WERI-Rb-1 (cell line): ENCODE measurements at regions not wholly inside any gene's neighbourhood (a gene's known extent, or its start where the extent isn't known, plus 50 kb on each side); places are given as distances from the start of the nearest gene placed in this dataset.
"Not testable (repeated sequence)": the region's sequence is repeated elsewhere in the genome, so short reads cannot be mapped to it uniquely, and the experiment has no call there.

ENCODE experiments used
- DNase-seq: peaks from one replicate; pipeline ENCODE4 v3.0.0-alpha.2; 2020
- H3K27ac ChIP-seq: fragments of 250-450 bp; sonication (Bioruptor Pico); 2 replicates; pipeline ENCODE4 v1.5.1; 2020; ENCODE audit warnings: mild to moderate bottlenecking, moderate library complexity
- H3K27me3 ChIP-seq: fragments of 250-450 bp; sonication (Bioruptor Pico); 2 replicates; pipeline ENCODE4 v1.5.1; 2021; ENCODE audit warnings: mild to moderate bottlenecking, low read depth, moderate library complexity; ENCODE audit not compliant: insufficient read depth, severe bottlenecking
- H3K36me3 ChIP-seq: fragments of 250-450 bp; sonication (Bioruptor Pico); 2 replicates; pipeline ENCODE4 v1.5.1; 2020; ENCODE audit warnings: mild to moderate bottlenecking, moderate library complexity
- H3K4me3 ChIP-seq: 2 replicates; pipeline ENCODE4 v1.5.1; 2011; ENCODE audit warnings: low read depth, mild to moderate bottlenecking, control low read depth, low read length
- H3K9me3 ChIP-seq: fragments of 250-450 bp; sonication (Bioruptor Pico); 2 replicates; pipeline ENCODE4 v1.5.1; 2021; ENCODE audit warnings: mild to moderate bottlenecking, moderate library complexity; ENCODE audit not compliant: severe bottlenecking

DNA sequence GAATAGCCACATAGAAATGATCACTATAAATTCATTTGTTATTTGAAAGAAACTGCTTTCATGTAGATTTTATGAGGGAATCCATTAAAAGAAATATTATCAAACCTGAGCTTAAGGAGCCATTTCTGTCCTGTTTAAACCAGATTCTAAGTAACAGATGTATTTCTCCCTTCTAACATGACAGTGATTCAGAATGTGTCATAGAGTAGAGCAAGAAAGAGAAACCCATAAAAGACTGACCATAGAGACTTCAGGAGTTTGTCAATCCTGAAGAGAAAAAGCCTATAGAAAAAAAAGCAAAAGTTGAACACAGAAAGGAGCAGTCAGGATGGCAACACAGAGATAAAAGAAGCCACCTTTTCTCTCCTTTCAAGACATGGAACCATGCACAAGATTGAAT, 390.6 kb downstream of the PRIM2 start:
- not testable (repeated sequence) for H3K4me3 ChIP-seq, DNase-seq, H3K36me3 ChIP-seq, H3K27me3 ChIP-seq, H3K9me3 ChIP-seq, H3K27ac ChIP-seq

DNA sequence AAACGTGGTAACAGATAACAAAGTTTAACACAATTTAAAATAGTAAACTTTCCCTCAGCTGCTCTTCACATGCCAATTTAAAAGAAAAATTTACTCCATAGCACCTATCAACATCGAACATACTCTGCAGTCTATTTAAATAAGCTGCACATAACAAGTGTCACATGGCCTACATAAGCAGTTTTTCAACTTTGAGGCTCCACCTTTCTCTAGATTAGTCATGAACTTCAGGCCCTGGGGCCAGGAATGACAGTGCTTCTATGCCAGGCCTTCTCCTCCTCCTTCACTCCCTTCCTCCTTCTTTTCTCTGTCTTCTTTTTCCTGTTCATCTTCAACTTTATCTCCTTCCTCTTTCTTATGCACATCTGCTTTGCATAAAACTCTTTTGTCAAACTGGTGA, 405.1 kb downstream of the PRIM2 start:
- DNase-seq, H3K4me3 ChIP-seq, H3K9me3 ChIP-seq, H3K36me3 ChIP-seq, H3K27ac ChIP-seq: not testable (repeated sequence)
- peaks cover 11% of the 10 kb centered on the region for H3K27me3 ChIP-seq

DNA sequence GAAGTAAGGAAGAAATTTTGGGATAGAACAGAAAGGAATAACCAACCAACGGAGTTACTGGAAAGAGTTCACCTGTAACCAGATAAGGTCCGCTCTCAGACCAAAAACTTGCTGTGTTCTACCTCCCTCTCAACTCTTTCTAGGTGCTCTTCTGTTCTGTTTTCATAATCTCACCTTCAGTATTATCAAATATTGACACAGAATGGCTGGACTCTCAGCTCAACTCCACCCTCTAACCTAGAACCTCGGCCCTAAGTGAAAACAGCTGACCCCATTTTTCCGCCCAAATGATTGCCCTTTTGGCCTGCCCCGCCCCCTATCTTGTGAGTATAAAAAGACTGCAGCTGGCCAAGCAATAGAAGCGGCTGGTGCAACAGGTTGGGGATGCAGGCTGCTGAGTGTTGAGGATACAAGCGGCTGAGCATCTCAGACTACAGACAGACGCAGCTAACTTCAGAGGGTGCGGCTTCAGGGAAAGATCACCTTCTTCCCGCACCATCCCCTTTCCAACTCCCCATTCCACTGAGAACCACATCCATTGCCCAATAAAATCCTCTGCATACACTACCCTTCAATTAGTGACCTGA, 406.5 kb downstream of the PRIM2 start:
- H3K27ac ChIP-seq, H3K4me3 ChIP-seq, DNase-seq, H3K9me3 ChIP-seq, H3K36me3 ChIP-seq: not testable (repeated sequence)
- H3K27me3 ChIP-seq: peaks cover 15% of the 10 kb centered on the region

DNA sequence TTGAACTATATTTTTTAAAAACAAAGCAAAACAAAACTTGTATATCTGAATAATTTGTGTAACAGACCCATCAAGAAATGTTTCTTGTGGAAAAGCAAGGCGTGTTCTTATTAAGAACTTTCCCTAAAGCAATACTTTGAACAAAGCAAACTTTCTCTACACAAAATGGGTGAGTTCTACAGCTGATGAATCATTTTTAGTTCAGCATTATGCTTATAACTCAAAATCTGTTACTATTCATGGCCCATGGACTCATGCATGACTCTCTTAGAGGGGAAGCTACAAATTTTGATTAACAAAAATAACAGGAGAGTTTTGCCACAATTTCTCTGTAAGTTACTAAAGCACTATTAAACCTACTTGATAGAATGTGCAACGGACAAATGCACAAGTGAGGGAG, 412.0 kb downstream of the PRIM2 start:
- not testable (repeated sequence) for H3K9me3 ChIP-seq

DNA sequence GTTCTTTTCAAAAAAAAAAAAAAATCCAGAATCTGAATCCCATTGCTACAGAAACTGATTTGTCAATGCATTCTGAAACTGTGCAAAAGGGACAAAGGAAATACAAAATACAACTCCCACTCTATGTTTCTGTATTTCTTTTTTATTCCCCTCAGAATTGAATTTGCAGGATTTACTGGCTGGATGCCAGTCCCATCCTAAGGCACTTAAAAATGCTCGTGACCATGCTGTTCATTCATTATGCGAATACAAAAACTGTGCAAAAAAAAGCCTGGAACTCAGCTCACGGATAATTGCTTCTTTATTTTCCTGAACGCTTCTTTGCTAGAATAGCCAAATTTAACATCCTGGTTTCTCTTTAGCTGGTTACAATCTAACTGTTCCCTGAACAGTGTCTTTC, 413.3 kb downstream of the PRIM2 start:
- not testable (repeated sequence) for H3K36me3 ChIP-seq, H3K9me3 ChIP-seq, H3K4me3 ChIP-seq, H3K27ac ChIP-seq, DNase-seq
- peaks cover 44% of the 10 kb centered on the region for H3K27me3 ChIP-seq

More for the DNA sequence above, 412.0 kb downstream of the PRIM2 start:
- H3K4me3 ChIP-seq, DNase-seq, H3K27ac ChIP-seq, H3K36me3 ChIP-seq: not testable (repeated sequence)
- H3K27me3 ChIP-seq: peaks cover 44% of the 10 kb centered on the region

DNA sequence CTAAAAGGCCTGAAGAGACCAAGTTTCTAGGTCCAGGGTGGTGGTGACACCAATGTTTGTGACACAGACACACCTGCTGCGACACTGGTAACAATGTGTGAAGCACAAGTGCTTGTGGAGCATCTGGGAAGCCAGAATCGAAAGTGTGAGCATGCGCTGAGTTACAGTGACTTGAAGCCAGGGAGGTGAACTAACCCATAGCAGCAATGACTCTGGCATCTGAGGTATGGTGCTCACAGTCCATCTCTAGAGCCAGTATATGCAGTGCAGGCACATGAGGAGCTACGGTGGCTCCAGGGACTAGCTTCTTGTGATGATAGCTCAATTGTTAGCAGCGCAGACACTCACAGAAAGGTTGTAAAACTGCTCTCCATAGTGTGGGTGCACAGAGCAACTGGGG, 430.3 kb downstream of the PRIM2 start:
- DNase-seq, H3K9me3 ChIP-seq, H3K27ac ChIP-seq, H3K36me3 ChIP-seq, H3K4me3 ChIP-seq: not testable (repeated sequence)
- H3K27me3 ChIP-seq: peaks cover 23% of the 10 kb centered on the region

DNA sequence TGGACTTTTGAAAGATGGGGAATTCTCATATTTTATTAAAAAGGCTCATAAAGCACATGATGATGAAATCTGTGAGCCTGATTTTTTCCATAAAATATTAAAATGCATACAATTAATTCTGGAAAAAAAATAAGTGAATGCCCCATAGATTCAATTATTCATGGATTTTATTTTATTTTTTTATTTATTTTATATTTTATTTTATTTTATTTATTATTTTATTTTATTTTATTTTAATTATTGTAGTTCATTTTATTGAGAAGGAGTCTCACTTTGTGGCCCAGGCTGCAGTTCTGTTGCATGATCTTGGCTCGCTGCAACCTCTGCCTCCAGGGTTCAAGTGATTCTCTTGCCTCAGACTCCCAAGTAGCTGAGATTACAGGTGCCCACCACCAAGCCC, 442.4 kb downstream of the PRIM2 start:
- DNase-seq, H3K36me3 ChIP-seq, H3K27ac ChIP-seq, H3K9me3 ChIP-seq, H3K4me3 ChIP-seq: not testable (repeated sequence)
- peaks cover 27% of the 10 kb centered on the region for H3K27me3 ChIP-seq

DNA sequence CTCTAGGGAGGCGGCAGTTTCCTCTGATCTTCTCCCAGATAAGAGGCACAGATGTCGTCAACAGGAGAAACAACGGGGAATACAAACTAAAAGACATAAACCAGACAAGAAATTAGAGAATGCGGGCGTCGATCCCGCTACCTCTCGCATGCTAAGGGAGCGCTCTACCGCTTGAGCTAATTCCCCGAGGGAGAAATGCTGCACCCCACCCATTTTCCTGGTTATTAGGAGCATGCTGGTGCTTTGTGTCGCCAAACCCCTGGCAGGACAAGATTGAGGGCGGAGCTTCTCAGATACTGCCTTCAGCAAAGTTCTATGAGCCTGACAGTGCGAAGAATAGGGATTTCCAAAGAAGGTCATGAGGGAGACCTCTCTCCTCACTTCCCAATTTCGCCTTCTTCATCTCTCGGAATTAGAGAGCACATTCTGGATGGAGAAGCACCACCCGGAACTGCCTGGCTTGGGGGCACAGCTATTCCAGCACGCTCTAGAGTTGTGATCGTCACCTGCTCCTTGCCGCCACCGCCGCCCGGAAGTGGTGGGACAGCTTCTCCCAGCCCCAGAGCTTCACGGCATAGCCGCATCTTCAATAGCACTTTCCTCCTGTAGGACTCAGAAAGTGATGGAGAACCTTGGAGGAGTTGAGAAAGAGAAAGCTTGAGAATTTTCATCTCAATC, 475.4 kb downstream of the PRIM2 start:
- DNase-seq: not testable (repeated sequence)

DNA sequence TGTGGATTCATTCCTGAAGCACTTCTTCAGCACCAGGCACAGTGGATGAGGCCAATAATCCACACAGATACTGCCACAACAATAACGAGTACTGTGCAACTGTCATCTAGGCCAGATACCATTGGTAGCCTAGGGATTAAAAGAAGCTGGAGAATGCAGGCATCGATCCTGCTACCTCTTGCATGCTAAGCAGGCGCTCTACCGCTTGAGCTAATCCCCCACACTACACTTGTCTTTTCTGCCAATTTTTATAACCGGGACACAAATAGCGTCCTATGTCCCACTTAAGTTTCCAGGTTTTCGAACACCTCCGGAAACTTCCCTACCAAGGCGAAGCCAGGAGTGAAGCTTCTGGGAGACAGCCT, 475.9 kb downstream of the PRIM2 start:
- not testable (repeated sequence) for H3K36me3 ChIP-seq, H3K9me3 ChIP-seq, H3K4me3 ChIP-seq, DNase-seq, H3K27ac ChIP-seq
- H3K27me3 ChIP-seq: peaks cover 53% of the 10 kb centered on the region

More for the DNA sequence above, 475.4 kb downstream of the PRIM2 start:
- not testable (repeated sequence) for H3K36me3 ChIP-seq, H3K27ac ChIP-seq, H3K4me3 ChIP-seq, H3K9me3 ChIP-seq
- peaks cover 53% of the 10 kb centered on the region for H3K27me3 ChIP-seq

DNA sequence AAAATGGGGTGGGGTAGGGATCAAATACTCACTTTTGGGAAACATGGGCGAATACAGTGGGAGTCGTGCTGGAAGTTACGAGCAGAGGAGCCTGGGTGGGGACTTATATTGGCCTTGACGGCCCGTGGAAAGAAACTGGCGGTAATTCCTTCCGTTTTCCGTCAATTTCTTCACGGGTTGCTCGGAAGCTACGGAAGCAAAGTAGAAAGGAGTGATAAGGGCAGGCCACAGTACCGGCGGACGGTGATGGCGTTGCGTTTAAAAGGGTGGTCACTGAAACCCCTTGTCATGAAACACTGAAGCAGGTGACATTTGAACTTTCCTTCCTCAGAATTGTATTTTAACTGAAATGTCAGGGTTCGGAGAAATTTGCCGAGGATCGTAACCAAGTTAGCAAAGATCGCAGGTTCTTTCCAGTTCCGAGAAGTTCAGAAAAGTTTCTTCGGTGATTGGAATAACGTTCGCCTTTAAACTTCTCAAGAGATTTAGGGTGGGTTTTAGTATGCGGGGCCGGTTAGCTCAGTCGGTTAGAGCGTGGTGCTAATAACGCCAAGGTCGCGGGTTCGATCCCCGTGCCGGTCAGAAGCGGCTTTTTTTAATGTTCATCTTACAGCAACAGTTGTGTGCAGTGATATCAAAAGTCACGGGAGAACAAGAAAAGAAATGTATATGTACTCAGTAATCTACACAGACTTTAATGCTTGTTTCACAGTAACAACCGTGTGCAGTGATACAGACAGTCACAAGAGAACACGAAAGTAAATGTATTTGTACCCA, 482.5 kb downstream of the PRIM2 start:
- not testable (repeated sequence) for H3K36me3 ChIP-seq, H3K27ac ChIP-seq, H3K4me3 ChIP-seq, DNase-seq
- Histone ChIP-seq H3K9me3 (peaks cover 20% of the 10 kb centered on the region), H3K27me3 (peaks cover 45% of the 10 kb centered on the region)

DNA sequence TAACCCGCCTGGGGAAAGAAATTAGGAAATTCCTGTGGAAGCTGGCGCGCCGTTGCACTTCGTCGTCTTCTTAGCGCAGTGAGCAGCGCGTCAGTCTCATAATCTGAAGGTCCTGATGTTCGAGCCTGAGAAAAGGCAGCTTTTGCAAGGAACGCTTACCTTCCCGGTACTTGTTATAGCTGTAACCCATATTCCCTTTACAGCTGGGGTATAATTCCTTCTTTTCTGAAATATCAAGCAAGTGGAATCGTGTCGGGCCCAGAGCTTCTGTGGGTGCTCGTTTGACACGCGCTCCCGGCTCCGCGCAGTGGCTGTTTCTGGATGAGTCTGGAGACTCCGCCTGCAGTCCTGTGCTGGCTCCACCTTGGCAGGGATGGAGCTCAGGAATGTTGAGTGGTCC, 491.2 kb downstream of the PRIM2 start:
- DNase-seq: not testable (repeated sequence)
- H3K27me3 ChIP-seq: peaks cover 58% of the 10 kb centered on the region

DNA sequence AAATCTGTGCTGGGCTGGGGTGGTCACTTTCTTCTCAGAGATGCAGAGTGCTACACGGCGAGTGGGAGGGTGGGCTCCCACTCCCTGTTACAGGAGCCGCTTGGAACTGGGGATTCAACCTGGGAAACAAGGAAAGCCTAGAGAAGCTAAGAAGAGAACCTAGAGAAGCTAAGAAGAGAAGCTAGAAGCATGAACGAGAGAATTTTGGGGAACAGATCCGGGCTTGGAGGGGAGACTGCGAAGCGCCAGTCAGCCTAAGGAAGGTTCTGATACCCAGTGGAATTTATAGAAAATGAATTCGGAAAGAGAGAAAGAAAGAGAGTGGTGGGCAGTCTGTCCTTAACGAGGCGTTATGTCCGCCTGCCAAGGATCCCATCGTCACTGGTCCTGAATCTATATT, 492.0 kb downstream of the PRIM2 start:
- H3K4me3 ChIP-seq, DNase-seq, H3K36me3 ChIP-seq, H3K27ac ChIP-seq: not testable (repeated sequence)
- Histone ChIP-seq H3K9me3 (peaks cover 11% of the 10 kb centered on the region), H3K27me3 (peaks cover 60% of the 10 kb centered on the region)

More for the DNA sequence above, 491.2 kb downstream of the PRIM2 start:
- not testable (repeated sequence) for H3K27ac ChIP-seq, H3K4me3 ChIP-seq, H3K36me3 ChIP-seq
- H3K9me3 ChIP-seq: peaks cover 15% of the 10 kb centered on the region

DNA sequence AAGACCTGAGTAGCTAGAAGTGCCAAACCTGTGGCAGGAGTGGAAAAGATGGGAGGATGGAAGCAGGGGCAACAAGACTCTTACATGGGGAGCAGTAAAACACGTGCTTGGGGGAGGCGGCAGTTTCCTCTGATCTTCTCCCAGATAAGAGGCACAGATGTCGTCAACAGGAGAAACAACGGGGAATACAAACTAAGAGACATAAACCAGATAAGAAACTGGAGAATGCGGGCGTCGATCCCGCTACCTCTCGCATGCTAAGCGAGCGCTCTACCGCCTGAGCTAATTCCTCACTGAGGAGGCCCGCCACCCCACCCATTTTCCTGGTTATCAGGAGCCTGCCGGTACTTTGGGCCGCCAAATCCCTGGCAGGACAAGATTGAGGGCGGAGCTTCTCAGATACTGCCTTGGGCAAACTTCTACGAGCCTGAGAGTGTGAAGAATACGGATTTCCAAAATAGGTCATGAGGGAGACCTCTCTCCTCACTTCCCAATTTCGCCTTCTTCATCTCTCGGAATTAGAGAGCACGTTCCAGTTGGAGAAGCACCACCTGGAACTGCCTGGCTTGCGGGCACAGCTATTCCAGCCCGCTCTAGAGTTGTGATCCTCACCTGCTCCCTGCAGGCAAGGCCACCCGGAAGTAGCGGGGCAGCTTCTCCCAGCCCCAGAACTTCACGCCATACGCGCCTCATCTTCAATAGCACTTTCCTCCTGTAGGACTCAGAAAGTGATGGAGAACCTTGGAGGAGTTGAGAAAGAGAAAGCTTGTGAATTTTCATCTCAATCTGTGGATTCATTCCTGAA, 496.0 kb downstream of the PRIM2 start:
- DNase-seq, H3K9me3 ChIP-seq, H3K27ac ChIP-seq, H3K4me3 ChIP-seq, H3K36me3 ChIP-seq: not testable (repeated sequence)
- H3K27me3 ChIP-seq: peaks cover 56% of the 10 kb centered on the region

DNA sequence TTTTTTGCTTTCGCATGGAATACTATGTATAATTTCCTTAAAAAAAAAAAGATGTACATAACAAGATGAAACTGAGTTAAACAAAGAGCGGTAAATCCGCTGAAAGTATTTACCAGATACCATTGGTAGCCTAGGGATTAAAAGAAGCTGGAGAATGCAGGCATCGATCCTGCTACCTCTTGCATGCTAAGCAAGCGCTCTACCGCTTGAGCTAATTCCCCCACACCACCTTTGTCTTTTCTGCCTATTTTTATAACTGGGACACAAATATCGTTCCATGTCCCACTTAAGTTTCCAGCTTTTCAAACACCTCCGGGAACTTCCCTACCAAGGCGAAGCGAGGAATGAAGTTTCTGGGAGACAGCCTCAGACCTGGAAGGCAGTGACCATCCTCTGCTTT, 498.4 kb downstream of the PRIM2 start:
- not testable (repeated sequence) for H3K4me3 ChIP-seq

More for the DNA sequence above, 498.4 kb downstream of the PRIM2 start:
- not testable (repeated sequence) for H3K36me3 ChIP-seq, H3K9me3 ChIP-seq, DNase-seq, H3K27ac ChIP-seq
- H3K27me3 ChIP-seq: peaks cover 46% of the 10 kb centered on the region
